ENCODE measurements at regions not wholly inside any gene's neighbourhood (a gene's known extent, or its start where the extent isn't known, plus 50 kb on each side); places are given as distances from the start of the nearest gene placed in this dataset.
A peak's percentile ranks its signal among the peaks of the same experiment; 100 is the strongest.

DNA sequence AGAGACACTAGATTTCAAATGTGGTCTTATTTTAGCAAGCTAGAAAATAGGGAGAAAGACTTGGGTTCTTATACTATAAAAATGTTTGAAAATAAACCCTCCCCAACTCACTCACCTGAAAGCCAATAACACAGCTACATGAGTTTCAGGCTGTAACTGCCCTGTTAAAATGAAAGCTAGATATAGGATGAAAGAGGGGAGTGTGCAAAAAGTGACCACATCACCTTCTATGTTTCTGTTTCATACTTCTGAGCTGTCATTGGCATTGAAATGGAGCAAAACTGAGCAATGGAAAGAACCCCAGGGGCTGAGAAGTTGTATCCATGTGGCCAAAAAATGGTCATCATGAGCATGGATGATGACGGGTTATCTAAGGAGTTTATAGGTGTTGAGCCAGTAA is 148.1 kb upstream of the TENT5A start:
- DNase-seq (ENCODE audit: low read depth): no peak
- H3K4me3 ChIP-seq (ENCODE audit: low read depth, low read length): no peak overlapping the region
- TF ChIP-seq CTCF (conservative IDR thresholded peaks at IDR 0.05; ENCODE audit: low read depth, low read length): no peak

GRCh38 chr6:81897793-81898192 is 145.3 kb upstream of the TENT5A start:
- no peak for DNase-seq (ENCODE audit: low read depth)
- H3K4me3 ChIP-seq (ENCODE audit: low read depth, low read length): no peak overlapping the region
- TF ChIP-seq CTCF (conservative IDR thresholded peaks at IDR 0.05; ENCODE audit: low read depth, low read length): no peak

DNA sequence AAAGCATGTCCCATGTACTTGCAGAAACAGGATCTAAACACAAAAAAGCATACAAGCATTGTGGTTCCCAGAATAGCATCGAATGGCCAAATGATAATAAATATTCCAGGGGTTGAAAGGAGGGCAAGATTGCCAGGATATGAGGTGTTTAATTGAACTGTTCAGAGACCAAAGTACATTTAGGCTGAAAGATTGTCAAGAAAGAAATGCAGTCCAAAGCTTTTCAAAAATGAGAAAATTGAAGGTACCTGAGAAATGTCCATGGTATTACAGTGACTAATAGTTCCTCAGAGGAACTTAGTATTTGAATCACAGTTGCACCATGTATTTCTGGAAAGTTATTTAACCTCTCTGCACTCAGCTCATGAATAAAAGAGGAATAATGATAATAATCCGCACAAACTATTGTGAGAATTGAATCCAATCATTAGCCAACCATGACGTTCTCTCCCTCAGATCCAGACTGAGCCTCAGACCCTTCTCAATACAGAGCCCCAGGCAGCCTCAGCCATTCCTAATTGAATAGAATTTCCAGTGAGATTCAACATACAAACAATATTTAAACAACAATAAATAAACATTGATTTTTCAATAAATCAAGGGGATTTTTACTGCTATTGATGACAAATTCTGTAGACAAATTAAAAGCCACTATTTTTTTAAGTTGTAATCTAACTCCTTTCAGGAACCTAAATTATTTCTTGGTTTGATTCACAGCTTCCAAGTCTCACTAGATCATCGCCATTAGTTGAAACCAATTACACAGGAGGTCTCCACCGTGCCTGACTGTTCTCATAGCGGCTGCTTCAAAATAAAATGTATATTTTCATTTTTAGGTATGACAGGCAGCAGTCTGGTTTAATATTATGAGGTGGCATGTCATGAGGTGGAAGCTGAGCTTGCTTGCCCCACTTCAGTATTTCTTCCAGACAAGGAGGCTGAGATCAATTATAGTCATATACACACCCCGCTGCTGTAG is 144.3 kb upstream of the TENT5A start:
- no peak overlapping the region for H3K4me3 ChIP-seq (ENCODE audit: low read depth, low read length)
- no peak for TF ChIP-seq CTCF (conservative IDR thresholded peaks at IDR 0.05; ENCODE audit: low read depth, low read length)
- peak; percentile 46 for DNase-seq (ENCODE audit: low read depth)

- H3K4me3 ChIP-seq (ENCODE audit: low read depth, low read length): no peak overlapping the region
- TF ChIP-seq CTCF (conservative IDR thresholded peaks at IDR 0.05; ENCODE audit: low read depth, low read length): no peak
- peak; percentile 93 for DNase-seq (ENCODE audit: low read depth)
Observed at GRCh38 chr6:81895511-81896185, 143.2 kb upstream of the TENT5A start.

GRCh38 chr6:81894788-81895271 is 142.3 kb upstream of the TENT5A start:
- H3K4me3 ChIP-seq (ENCODE audit: low read depth, low read length): no peak overlapping the region
- DNase-seq (ENCODE audit: low read depth): peak; percentile 49
- TF ChIP-seq CTCF (conservative IDR thresholded peaks at IDR 0.05; ENCODE audit: low read depth, low read length): no peak

- TF ChIP-seq CTCF (conservative IDR thresholded peaks at IDR 0.05; ENCODE audit: low read depth, low read length): no peak
- peak; percentile 91 for DNase-seq (ENCODE audit: low read depth)
- no peak overlapping the region for H3K4me3 ChIP-seq (ENCODE audit: low read depth, low read length)
Observed at GRCh38 chr6:81894306-81894705, 141.8 kb upstream of the TENT5A start.
